ENCODE measurements at regions not wholly inside any gene's neighbourhood (a gene's known extent, or its start where the extent isn't known, plus 50 kb on each side); places are given as distances from the start of the nearest gene placed in this dataset.
"Not testable (repeated sequence)": the region's sequence is repeated elsewhere in the genome, so short reads cannot be mapped to it uniquely, and the experiment has no call there.

- no peak for DNase-seq (ENCODE audit: low spot score)
Measured at GRCh38 chr5:105922080-105922479, 1748.7 kb downstream of the EFNA5 start.

- DNase-seq (ENCODE audit: low spot score), result no peak
Measured at GRCh38 chr5:105917189-105917588, 1753.5 kb downstream of the EFNA5 start.

- no peak for DNase-seq (ENCODE audit: low spot score)
Measured at GRCh38 chr5:105907016-105907415, 1763.7 kb downstream of the EFNA5 start.

GRCh38 chr5:105905392-105905791 lies 1765.3 kb downstream of the EFNA5 start:
- DNase-seq (ENCODE audit: low spot score), result no peak

- DNase-seq (ENCODE audit: low spot score), result no peak
Measured at GRCh38 chr5:105903069-105903468, 1767.7 kb downstream of the EFNA5 start.

GRCh38 chr5:105899726-105900125 lies 1771.0 kb downstream of the EFNA5 start:
- DNase-seq (ENCODE audit: low spot score), result no peak

- DNase-seq (ENCODE audit: low spot score), result no peak
Measured at GRCh38 chr5:105898183-105898582, 1772.6 kb downstream of the EFNA5 start.

GRCh38 chr5:105885266-105885665 lies 1785.5 kb downstream of the EFNA5 start:
- no peak for DNase-seq (ENCODE audit: low spot score)

GRCh38 chr5:105882956-105883481 lies 1787.7 kb downstream of the EFNA5 start:
- DNase-seq (ENCODE audit: low spot score), result no peak

- no peak for DNase-seq (ENCODE audit: low spot score)
Measured at GRCh38 chr5:105878402-105878801, 1792.3 kb downstream of the EFNA5 start.

- DNase-seq (ENCODE audit: low spot score), result no peak
Measured at GRCh38 chr5:105877592-105877991, 1793.1 kb downstream of the EFNA5 start.

- DNase-seq (ENCODE audit: low spot score), result no peak
Measured at GRCh38 chr5:105874316-105874715, 1796.4 kb downstream of the EFNA5 start.

GRCh38 chr5:105872569-105873270 lies 1798.0 kb downstream of the EFNA5 start:
- DNase-seq (ENCODE audit: low spot score), result no peak

GRCh38 chr5:105868038-105868780 lies 1802.5 kb downstream of the EFNA5 start:
- no peak for DNase-seq (ENCODE audit: low spot score)

GRCh38 chr5:105865834-105866233 lies 1804.9 kb downstream of the EFNA5 start:
- DNase-seq (ENCODE audit: low spot score), result no peak

GRCh38 chr5:105859350-105859749 lies 1811.4 kb downstream of the EFNA5 start:
- DNase-seq (ENCODE audit: low spot score), result not testable (repeated sequence)

- no peak for DNase-seq (ENCODE audit: low spot score)
Measured at GRCh38 chr5:105849701-105850100, 1821.0 kb downstream of the EFNA5 start.

- DNase-seq (ENCODE audit: low spot score), result no peak
Measured at GRCh38 chr5:105840800-105841199, 1829.9 kb downstream of the EFNA5 start.

GRCh38 chr5:105836887-105837286 lies 1833.8 kb downstream of the EFNA5 start:
- no peak for DNase-seq (ENCODE audit: low spot score)

GRCh38 chr5:105836268-105836667 lies 1834.5 kb downstream of the EFNA5 start:
- no peak for DNase-seq (ENCODE audit: low spot score)

GRCh38 chr5:105828821-105829220 lies 1841.9 kb downstream of the EFNA5 start:
- DNase-seq (ENCODE audit: low spot score), result no peak

- no peak for DNase-seq (ENCODE audit: low spot score)
Measured at GRCh38 chr5:105821800-105822199, 1848.9 kb downstream of the EFNA5 start.

GRCh38 chr5:105817914-105818313 lies 1852.8 kb downstream of the EFNA5 start:
- DNase-seq (ENCODE audit: low spot score), result no peak

All from CD4-positive, alpha-beta T cell treated with Interleukin-6 at 100 ng/mL for 8 hours (primary cell).